HK-2 (cell line): ENCODE measurements at regions not wholly inside any gene's neighbourhood (a gene's known extent, or its start where the extent isn't known, plus 50 kb on each side); places are given as distances from the start of the nearest gene placed in this dataset.

Source experiments
- DNase-seq: peaks from one replicate; pipeline ENCODE4 v3.0.0-alpha.2; 2018; ENCODE audit not compliant: unreplicated experiment

DNA sequence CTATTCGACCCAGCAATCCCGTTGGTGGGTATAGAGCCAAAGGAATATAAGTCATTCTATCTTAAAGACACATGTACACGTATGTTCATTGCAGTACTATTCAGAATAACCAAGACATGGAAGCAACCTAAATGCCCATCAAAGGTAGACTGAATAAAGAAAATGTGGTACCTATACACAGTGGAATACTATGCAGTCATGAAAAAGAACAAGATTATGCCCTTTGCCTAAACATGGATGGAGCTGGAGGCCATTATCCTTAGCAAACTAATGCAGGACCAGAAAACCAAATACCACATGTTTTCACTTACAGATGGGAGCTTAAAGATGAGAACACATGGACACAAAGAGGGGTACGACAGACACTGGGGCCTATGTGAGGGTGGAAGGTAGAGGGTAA lies 845.3 kb downstream of the TYW1 start:
- DNase-seq: no peak

GRCh38 chr7:67842571-67842970 lies 845.9 kb downstream of the TYW1 start:
- no peak for DNase-seq

- no peak for DNase-seq
Measured at GRCh38 chr7:67843001-67843565, 846.5 kb downstream of the TYW1 start.

DNA sequence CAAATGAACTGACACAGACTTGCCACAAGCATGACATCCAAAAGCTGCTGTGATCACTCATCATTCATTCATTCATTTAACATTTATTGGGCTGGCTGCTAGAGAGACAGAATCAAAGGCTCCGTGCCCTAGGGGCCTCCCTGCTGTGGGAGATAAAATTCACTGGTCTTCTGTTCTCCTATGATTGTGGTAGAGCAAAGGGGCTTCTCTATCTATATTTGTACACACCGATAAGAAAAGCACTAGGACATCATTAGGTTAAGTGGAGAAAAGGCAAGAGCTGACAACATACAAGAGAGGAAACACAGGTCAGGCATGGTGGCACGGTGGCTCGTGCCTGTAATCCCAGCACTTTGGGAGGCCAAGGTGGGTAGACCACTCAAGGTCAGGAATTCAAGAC lies 847.0 kb downstream of the TYW1 start:
- no peak for DNase-seq

- DNase-seq: no peak
Measured at GRCh38 chr7:67847092-67847787, 850.6 kb downstream of the TYW1 start.

DNA sequence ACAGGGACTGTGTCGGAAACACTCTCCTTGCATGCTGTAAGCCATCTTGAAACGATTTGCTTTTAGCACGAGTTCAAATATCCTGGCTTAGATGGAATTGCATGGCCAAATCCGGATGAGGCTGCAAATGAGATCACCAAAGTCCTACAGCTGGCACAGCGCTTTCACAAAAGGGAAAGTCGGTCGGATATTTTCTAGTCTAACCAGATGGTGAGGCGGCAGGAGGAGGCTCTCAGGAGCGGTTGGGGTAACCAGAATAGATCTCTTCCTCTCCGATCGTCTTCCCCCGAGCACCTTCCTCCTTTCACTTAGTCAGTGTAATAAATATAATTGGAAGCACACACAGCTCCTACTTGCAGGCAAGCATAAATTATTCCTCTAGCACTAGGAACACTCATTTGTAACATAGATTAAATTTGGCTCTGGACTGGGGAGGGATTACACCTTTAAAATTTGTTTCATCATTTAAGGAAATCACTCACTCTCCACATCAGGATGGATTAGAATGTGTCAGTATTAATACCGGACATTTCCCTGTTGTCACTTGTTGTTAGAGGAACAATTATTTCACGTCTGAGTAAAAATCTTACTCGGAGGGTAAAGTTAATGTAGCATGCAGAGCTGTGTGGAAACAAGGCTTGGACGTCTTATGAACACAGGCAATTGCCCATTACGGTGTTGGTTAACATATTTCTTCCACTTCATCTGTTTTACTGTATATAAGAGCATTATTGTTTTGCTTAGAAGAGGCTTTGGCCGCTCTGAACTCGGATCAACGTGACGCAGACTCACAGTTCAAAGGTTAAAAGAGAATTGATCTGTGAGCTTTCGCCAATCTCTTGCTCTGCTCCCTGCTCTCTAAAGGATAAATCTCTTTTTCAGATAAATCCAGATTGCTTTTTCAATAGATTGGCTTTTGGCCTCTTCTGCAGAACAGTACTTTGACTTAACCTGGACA lies 857.9 kb downstream of the TYW1 start:
- no peak for DNase-seq

- DNase-seq: no peak
Measured at GRCh38 chr7:67855322-67855721, 858.7 kb downstream of the TYW1 start.

DNA sequence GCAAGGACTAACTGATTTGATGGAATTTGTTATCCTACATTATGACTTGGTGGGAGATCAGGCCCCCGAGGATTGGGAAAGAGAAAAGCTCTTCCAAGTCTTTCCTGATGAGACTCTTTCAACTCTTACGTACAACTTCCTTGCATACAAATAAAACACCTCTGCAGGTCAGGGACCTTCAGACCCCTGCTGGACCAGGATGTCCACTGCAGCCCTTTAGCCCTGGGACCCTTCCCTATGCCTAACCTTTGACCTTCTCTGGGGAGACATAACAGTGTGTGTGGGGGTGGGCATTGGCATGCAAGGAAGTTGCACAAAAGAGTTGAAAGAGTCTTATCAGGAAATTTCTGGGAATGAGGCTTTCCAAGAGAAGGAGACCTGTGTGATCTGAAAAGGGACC lies 859.4 kb downstream of the TYW1 start:
- no peak for DNase-seq

DNA sequence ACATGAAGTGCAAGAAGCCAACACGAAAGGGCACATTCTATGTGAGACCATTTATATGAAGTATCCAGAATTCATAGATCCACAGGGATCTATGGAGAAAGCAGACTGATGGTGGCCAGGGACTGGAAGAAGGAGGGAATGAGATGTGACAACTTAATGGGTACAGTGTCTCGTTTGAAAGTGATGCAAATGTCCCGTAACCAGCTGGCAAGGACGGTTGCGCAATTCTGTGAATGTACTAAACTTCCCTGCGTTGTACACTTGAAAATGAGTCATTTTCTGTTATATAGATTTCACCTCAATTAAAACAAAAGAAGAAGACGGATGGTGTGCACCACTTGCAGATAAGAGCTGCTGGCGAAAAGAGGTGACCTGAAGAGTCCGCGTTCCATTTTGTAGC lies 861.1 kb downstream of the TYW1 start:
- no peak for DNase-seq

DNA sequence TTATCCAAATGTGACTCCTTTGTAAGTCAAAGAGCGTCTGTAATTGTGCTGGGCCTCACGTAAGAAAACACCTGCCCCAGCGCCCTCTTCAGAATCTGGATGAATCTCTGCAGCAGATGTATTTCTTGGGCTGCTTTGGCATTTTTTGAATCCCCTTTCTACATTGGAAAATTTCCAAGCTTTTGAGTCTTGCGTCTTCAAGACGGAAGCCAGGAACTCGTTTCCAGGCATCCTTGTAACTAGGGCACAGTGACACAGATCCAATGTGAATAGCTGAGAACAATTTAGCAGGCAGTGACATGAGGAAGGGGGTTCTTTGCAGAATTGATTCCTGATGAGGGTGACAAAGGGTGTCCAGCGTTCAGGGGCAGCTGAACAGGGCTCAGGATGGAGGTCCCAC lies 862.3 kb downstream of the TYW1 start:
- no peak for DNase-seq

DNA sequence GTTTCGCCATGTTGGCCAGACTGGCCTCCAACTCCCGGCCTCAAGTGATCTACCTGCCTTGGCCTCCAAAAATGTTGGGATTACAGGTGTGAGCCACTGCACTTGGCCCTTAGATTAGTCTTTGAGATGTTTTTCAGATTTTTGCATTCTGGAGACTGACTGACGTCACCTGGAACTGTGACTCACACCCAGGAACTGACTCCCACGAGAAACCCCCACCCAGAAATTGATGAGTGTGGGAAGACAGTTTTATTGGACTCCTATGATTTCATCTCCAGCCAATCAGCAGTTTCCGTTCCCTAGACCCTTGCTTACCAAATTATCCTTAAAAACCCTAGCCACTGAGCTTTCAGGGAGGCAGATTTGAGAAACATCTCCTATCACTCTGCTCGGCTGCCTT lies 867.3 kb downstream of the TYW1 start:
- no peak for DNase-seq

- DNase-seq: no peak
Measured at GRCh38 chr7:67866054-67866453, 869.4 kb downstream of the TYW1 start.

- no peak for DNase-seq
Measured at GRCh38 chr7:67866812-67867211, 870.2 kb downstream of the TYW1 start.

GRCh38 chr7:67870396-67870795 lies 873.8 kb downstream of the TYW1 start:
- no peak for DNase-seq

GRCh38 chr7:67875558-67875957 lies 878.9 kb downstream of the TYW1 start:
- no peak for DNase-seq

DNA sequence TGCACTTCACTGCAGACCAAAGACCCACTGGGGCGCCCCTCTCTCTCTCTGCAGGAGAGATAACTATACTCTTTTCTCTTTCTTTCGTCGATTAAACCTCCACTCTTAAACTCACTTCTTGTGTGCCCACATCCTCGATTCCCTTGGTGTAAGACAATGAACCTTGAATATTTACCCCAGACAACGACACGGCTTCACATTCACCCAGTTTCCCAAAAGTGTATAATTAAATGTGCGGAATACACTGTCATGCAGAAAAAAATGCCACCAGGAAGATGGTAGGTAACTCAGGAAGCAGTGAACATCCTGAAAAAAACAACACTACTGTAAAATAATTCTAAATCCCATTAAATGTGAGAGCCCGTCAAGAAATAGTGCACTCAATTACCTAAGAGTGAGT lies 882.2 kb downstream of the TYW1 start:
- no peak for DNase-seq

DNA sequence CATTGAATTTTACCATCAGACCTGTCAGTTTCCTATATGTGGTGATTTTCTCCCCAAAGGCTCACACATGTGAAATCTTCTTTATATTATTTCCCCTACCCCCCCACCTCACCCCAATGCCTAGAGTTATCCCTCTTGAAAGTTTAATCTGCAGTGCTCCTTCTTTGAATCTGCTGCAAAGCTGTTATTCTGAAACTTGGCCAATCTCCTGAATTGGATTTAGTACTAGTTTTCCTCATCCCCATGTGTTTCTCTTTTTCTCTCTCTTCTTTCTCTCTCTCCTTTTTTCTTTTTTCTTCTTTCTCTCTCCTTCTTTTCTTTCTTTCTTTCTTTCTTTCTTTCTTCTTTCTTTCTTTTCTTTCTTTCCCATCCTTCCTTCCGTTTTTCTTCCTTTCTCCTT lies 886.2 kb downstream of the TYW1 start:
- DNase-seq: no peak

DNA sequence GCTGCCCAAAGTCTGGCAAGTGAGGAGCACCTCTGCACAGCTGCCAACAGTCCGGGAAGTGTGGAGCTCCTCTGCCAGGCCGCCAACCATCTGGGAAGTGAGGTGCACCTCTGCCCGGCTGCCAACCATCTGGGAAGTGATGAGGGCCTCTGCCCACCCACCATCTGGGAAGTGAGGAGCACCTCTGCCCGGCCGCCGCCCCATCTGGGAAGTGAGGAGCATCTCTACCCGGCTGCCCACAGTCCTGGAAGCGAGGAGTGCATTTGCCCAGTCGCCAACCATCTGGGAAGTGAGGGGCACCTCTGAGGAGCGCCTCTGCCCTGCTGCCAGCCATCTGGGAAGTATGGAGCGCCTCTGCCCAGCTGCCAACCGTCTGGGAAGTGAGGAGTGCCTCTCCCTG lies 893.7 kb downstream of the TYW1 start:
- DNase-seq: no peak

- DNase-seq: no peak
Measured at GRCh38 chr7:67894746-67895145, 898.1 kb downstream of the TYW1 start.

DNA sequence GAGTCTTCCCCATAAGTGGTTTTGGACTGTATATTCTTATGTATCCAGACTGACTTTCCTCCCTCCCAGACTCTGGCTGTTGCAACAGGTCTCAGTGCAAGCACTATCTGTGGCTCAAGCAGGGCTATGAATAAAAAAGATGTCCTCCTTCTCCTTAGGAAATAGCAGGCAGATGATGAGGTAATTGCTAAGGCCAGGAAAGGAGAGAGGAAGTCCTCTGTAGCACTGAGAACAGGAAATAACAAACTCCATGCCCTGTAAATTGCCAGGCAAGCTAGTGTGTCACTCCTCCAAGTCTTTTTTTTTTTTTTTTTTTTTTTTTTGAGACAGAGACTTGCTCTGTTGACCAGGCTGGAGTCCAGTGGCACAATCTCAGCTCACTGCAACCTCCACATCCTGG lies 900.1 kb downstream of the TYW1 start:
- DNase-seq: no peak

GRCh38 chr7:67900456-67900855 lies 903.8 kb downstream of the TYW1 start:
- DNase-seq: no peak

DNA sequence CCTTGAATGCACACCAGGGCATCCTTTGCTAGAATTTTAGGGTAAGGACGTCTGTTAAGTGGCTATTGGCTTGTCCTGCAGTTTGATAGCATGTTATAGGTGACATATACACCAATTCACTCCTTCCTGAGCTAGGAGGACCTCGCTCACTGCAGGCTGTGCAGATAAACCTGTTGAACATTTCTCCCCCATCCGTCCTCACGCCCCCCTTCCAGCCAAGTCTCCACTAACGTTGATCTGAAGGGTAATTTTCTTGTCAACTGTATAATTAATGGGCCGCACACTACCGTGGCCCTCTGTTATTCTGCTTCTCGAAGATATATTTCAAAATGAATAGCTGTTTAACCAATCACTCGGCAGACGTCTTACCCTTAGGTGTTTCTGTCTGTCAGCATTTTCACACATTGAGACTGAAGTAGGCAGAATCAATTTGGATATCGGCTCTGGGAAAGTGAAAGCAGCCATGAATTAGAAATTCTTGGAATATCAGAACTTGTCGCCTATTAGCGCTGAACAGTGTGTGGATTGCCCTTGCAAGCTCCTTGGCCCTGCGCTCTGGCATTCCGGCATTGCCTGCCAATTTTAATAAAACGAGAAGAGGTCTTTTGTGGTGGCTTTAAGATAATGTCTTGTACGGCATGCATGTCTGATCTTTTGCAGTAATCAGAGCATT lies 905.3 kb downstream of the TYW1 start:
- no peak for DNase-seq
